AG10803 (cell line): ENCODE measurements at regions not wholly inside any gene's neighbourhood (a gene's known extent, or its start where the extent isn't known, plus 50 kb on each side); places are given as distances from the start of the nearest gene placed in this dataset.

ENCODE experiments used
- DNase-seq: peaks from one replicate; pipeline ENCODE4 v3.0.0; 2010; ENCODE audit warnings: low read depth
- H3K4me3 ChIP-seq: 2 replicates; pipeline ENCODE4 v1.5.1; 2011; ENCODE audit warnings: mild to moderate bottlenecking, low read length, control low read depth
- CTCF ChIP-seq: conservative IDR thresholded peaks from 2 replicates; pipeline ENCODE4 v1.5.1; 2011; ENCODE audit warnings: mild to moderate bottlenecking, low read length, control low read depth, inconsistent platforms

GRCh38 chr5:30900367-30900766, 293.1 kb upstream of the CDH6 start:
- H3K4me3 ChIP-seq, result no peak overlapping the region
- DNase-seq, result no peak
- no peak for TF ChIP-seq CTCF

- no peak for TF ChIP-seq CTCF
- no peak for DNase-seq
Measured at GRCh38 chr5:30894811-30895210, 298.7 kb upstream of the CDH6 start.

GRCh38 chr5:30891660-30892059, 301.8 kb upstream of the CDH6 start:
- H3K4me3 ChIP-seq, result no peak overlapping the region
- no peak for DNase-seq
- TF ChIP-seq CTCF, result no peak

More at GRCh38 chr5:30894811-30895210, 298.7 kb upstream of the CDH6 start:
- H3K4me3 ChIP-seq, result no peak overlapping the region

GRCh38 chr5:30890377-30890776, 303.1 kb upstream of the CDH6 start:
- no peak overlapping the region for H3K4me3 ChIP-seq
- no peak for TF ChIP-seq CTCF
- DNase-seq, result no peak

GRCh38 chr5:30880514-30880913, 313.0 kb upstream of the CDH6 start:
- no peak for TF ChIP-seq CTCF
- DNase-seq, result no peak
- no peak overlapping the region for H3K4me3 ChIP-seq

- no peak for DNase-seq
- no peak for TF ChIP-seq CTCF
- no peak overlapping the region for H3K4me3 ChIP-seq
Measured at GRCh38 chr5:30879887-30880286, 313.6 kb upstream of the CDH6 start.

GRCh38 chr5:30878746-30879145, 314.7 kb upstream of the CDH6 start:
- TF ChIP-seq CTCF, result no peak
- no peak overlapping the region for H3K4me3 ChIP-seq
- DNase-seq, result no peak
